Medulla oblongata (tissue), 1 donor: ENCODE measurements at regions not wholly inside any gene's neighbourhood (a gene's known extent, or its start where the extent isn't known, plus 50 kb on each side); places are given as distances from the start of the nearest gene placed in this dataset.
"Not testable (repeated sequence)": the region's sequence is repeated elsewhere in the genome, so short reads cannot be mapped to it uniquely, and the experiment has no call there.

ENCODE experiments used
- DNase-seq: peaks from one replicate; pipeline ENCODE4 v3.0.0-alpha.2; 2015; ENCODE audit errors: extremely low spot score

DNA sequence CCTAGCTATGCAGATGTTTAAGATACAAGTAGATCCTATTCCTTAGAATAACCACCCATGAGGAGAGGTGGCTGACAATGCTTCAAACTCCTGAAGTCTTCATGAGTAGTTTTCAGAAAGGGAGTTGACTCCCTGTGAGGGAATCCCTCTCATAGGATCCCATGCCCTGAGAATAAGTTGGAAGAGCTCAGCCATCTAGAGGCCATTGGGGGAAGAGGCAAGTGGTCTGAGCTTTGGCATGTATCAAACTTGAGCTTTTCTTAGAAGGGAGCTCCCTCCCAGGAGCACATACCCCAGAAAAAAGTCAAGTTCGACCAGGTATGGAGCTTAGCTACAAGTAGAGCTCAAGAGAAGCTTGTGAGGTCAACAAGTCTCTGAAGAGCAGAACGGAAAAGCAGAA, 165.7 kb upstream of the RBM19 start:
- no peak for DNase-seq

DNA sequence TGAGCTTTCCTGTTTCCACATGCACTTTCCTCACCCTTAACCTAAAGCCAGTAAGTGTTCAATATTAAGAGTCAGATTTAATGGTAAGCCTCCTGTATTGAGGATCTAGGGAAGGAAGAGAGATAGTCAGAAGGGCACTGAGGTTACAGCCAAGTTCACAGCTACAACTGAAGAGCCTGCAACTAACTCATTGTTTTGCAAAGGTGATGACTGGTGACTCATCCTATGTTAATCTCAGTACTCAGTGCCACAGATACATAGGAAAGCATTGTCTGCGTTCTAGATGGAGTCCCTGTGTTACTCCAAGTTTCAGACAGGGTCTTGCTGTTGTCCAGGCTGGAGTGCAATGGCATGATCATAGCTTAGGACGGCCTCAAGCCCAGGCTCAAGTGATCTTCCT, 157.0 kb upstream of the RBM19 start:
- DNase-seq = no peak

DNA sequence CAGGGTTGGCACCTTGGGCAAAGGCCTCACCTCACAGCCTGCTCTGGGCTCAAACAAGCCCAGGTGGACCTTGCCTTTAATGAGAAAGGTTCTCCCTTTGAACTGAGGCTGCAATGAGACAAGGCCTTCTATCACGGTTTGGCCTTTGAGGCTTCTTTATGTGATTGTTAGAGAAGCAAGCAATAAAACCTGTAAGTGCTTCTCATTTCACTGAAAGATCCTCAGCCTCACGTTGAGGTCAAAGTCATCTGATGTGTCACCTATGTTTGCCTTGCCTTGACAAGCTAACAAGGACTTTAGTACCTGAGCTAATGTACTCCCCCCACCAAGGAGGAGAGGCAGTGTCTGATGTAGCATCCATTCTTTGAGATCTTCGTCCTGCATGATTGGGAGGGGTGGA, 155.9 kb upstream of the RBM19 start:
- DNase-seq = no peak

DNA sequence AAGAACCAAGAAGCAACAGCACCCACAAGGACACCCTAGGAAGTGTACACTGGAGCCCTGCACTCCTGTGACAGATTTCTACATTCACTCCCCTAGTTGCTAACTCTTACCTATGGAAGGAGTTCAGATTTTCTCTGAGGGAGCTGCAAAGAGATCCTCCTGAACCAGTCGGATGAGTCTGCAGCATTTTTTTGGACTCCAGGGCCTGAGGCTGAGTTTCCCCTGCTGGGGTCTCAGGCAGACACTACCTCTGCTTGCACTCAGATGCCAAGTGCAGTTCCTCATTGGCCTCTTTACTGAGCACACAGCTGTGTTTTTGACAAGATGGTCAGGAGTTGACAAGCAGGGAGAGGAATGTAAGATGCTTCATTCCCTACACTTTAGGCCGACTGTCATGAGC, 153.2 kb upstream of the RBM19 start:
- DNase-seq = no peak

DNA sequence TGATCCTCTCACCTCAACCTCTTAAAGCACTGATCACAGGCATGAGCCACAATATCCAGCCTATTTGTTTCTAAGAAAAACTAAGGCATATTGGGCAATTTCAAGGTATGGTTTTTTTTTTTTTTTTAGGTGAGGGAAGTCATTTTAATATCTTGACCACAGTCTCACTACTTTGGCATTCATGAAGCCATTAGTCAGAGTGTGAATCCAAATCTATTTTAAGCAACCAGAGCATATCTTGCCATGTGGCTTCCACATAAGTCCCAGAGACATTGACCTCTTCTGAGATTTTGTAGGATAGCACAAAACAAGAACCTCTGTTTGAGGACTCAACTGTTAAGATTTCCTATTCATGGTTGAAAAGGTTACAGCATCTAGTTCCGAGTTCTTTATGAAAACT, 130.3 kb upstream of the RBM19 start:
- DNase-seq = no peak

DNA sequence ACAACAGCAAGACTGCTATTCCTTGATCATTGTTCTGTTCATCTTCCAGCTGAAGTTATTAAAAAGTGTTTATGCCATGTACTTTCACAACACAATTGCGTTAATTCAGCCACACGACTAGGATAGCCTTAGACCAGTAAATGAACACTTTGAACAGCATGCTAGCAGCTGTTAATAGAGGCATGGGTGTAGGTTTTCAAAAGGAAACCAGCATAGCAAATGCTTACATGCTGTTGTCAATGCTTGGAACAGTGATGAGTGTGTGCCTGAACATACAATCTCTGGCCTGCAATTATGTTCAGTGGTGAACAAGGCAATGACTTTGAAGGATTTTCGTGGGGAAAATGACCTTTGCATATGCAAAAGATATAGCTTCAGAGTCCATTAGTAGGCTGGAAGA, 127.4 kb upstream of the RBM19 start:
- DNase-seq = no peak

DNA sequence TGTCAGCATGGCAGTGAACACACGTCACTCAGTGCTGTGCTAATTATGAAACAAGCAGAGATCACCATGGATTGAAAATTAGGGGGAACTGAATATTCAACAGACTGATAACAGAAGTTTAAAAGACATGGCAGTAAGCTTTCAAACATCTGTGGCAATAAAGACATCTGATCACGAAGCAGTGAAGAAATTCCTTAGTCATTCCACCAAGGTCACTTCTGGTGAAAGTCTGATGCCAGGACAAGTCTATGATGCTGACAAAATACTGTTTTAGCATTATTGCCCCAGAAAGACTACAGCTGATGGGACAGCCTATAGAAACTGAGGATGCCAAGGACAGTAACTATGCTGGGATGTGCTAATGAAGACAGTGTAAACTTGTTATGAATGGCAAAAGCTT, 126.9 kb upstream of the RBM19 start:
- DNase-seq = no peak

DNA sequence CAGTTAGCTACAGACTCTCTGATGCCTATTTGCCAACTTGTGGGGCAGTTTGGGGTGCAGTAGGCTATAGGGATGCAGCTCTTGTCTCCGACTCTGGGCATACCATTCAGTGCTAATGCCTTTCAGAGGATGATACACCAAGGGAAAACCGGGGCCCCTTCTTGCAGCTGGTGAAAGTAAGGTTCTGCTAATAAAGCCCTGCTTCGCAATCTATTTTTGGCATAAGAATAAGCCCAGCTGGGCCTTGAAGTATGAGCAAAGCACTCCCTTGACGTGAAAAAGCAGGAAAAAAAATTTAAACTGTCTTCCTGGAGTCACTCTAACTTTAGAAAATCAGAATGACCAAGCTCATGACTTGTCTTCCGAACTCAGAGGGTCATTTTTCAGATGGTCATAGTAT, 124.1 kb upstream of the RBM19 start:
- no peak for DNase-seq

DNA sequence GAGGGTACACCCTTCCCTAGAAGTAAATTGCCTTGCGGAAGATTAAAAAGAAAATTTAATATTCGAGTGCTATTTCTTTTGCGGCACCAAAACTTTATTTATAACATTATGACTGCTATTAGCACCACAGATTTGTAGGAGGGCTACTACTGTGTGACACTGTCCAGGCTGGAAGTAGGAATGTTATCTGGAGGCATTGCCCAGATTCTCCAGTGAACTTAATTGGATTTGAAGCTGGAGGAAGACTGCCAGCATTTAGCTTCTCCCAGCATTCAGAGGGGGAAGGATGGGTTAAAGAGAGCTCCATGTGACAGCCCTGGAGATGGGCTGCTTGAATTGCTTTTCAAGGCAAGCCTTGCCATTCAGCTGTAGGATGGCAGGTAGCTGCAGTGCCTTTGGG, 107.0 kb upstream of the RBM19 start:
- DNase-seq = no peak

DNA sequence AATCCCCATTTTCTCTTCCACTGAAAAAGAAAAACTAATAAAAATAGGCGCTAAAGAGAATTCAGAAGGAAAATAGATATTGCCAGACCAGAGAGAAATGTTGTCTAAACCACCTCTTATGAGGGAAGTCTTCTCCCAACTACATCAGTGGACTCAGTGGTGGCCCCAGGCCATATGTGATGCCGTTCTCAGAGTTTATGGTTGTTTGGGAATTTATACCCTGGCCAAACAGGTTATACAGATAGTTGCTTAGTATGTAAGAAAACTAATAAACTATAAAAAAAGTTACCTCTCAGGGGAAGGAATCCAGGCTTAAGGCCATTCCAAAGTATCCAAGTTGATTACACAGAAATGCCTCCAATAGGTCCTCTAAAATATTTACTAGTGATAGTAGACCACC, 103.4 kb upstream of the RBM19 start:
- no peak for DNase-seq

DNA sequence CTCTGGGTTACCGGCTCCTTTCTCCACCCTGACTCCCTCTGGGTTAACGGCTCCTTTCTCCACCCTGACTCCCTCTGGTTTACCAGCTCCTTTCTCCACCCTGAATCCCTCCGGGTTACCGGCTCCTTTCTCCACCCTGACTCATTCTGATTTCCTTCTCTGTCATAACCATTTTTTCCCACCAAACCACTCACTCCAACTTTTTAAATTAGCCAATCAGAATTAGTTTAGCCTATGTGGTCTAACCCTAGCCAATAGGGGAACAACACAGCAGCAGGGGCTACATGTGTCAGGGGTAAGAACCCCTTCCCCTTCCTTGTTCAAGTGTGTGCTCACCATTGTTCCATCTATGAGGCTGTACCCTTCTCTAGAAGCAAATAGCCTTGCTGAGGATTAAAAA, 98.4 kb upstream of the RBM19 start:
- no peak for DNase-seq

DNA sequence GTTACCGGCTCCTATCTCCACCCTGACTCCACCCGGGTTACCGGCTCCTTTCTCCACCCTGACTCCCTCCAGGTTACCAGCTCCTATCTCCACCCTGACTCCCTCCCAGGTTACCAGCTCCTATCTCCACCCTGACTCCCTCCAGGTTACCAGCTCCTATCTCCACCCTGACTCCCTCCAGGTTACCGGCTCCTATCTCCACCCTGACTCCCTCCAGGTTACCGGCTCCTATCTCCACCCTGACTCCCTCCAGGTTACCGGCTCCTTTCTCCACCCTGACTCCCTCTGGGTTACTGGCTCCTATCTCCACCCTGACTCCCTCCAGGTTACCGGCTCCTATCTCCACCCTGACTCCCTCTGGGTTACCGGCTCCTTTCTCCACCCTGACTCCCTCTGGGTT, 97.9 kb upstream of the RBM19 start:
- DNase-seq = not testable (repeated sequence)

DNA sequence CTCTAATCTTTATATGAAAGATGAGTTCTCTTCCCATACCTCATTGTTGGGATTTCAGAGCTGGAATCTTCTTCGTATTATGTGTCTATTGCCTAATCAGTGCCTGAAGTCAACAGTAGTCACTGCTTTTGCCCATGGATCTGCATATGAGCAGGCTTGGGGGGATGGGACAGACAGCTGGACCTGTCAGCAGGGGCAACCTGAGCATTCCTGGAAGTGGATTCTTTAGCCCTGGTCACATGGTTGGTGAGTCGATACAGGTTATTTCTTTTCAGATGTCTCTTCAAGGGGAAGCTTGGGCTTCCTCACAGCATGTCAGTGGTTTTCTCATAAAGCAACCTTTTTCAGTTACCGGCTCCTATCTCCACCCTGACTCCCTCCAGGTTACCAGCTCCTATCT, 97.3 kb upstream of the RBM19 start:
- DNase-seq = no peak

DNA sequence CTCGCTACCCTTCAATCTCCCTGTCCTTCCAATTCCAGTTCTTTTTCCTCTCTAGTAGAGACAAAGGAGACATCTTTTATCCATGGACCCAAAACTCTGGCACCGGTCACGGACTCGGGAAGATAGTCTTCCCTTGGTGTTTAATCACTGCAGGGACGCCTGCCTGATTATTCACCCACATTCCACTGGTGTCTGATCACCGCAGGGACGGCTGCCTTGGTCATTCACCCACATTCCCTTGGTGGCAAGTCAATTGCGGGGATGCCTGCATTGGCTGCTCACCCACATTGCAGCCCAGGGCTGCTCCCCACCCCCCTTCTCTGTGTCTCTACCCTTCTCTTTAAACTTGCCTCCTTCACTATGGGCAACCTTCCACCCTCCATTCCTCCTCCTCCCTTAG, 90.2 kb upstream of the RBM19 start:
- DNase-seq = not testable (repeated sequence)

DNA sequence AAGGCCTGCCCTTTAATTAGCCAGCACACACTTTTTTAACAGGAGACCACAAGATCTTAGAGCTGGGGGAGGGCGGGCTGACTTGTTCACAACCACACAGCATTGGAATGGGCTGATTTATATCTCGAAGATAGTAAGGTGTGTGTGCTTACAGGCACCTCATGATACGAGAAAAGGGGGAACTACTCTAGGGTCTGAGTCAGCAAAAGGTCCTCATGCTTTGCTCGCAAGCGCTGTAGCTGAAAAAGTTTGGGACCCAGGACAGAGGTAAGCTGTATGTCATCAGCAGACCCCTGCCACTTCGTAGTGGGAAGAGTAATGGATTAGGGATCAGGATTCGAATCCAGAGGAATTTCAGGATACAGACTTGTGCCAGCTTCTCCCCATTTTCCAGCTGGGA, 88.9 kb upstream of the RBM19 start:
- no peak for DNase-seq

DNA sequence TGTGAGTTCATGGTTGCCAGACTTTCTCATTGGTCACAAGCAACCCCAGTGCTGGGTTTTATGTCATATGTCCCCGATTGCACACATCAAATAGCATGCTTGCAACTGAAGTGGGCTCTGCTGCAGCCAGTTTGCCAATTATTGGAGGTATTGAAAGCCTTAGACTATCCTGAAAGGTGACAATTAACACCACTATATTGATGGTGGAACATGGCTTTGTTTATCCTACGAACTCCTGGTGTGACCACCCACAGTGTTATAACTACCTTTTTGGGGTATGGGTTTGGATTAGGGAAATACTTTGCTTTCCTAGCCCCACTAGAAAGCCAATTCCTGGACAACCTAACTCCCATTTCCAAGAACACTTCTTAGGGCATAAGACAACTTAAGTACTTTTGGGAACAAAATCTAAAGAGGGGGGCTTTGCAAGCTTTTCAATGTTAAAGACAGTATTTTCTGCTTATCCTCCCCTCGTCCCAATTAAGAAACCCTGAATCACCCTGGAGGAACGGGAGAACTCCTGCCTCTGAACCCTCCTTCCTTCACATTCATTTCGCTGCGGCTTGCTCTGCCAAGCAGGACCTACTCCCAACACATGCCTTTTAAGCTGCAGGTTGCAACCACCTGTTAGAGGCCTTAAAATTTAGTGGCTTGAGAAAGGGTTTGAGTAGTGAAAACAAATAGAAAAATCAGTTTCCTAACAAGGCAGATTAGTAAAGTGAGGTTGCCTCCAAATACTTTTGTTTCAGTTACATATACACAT, 80.3 kb upstream of the RBM19 start:
- no peak for DNase-seq

DNA sequence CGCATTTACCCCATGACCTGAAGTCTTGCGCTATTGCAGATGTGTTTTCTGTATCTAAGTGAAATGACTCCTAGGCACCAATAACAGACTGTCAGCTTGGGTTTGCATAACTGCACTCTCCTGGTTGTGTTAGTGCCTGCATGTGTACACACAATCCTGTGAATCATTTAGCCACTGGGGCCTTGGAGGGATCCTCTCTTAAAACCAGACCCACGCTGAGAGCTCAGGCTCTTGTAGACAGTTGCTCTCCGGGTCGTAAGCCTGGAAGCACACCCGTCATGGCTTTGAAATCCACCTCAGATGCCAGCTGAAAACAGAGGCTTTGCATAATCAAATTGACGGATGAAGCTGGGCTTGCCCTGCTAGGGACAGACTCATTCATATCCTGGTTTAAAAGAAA, 79.2 kb upstream of the RBM19 start:
- DNase-seq = no peak

DNA sequence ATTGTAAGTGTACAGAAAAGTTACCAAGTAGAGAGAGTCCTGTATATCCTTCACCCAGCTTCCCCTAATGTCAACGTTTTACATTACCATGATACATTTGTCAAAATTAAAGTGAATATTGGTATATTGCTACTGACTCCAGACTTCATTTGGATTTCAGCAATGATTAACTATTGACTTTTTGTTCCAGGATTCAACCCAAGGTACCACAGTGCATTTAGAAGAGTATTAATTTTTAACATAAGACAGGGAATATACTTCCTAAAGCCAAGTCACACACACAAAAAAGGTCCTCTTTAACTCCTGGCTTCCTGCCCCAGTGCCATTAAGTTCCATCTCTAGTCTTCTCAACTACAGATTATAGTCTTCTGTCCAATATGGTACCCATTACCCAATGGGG, 75.5 kb upstream of the RBM19 start:
- DNase-seq = no peak

DNA sequence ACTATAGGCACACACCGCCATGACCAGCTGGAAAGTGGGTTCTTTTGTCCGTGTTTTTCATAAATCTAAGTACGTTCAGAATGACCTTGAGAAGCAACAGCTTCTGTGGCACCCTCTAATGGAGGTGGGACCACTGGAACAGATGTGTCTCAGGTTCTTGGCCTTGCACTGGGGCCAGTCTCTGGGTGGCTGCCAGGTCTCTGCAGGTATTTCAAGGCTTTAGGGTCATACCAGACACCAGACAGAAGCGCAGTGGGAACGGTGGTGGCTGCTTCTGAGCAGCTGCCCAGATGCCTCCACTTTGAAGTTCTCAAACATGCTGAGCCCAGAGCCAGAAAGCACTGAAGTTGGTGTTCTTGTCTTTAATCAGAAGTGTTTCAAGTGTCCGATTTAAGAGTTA, 75.0 kb upstream of the RBM19 start:
- no peak for DNase-seq

DNA sequence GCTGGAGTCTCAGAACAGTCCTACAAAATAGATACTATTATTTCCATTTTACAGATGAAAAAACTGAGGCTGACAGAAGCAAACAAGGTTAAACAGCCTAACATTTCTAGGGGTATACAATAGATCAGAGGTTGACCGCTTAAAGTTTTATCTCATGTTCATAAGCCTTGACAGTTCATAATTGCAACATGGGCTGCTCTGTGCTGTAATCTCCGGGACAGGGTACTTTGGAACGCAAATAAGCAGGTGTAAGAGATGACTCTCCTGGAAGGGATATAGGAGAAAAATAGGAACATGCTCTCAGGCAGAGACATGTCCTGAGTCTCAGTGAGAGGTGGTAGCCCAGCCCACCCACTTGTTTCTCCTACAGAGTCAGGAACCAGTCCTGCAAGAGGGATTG, 72.8 kb upstream of the RBM19 start:
- no peak for DNase-seq

DNA sequence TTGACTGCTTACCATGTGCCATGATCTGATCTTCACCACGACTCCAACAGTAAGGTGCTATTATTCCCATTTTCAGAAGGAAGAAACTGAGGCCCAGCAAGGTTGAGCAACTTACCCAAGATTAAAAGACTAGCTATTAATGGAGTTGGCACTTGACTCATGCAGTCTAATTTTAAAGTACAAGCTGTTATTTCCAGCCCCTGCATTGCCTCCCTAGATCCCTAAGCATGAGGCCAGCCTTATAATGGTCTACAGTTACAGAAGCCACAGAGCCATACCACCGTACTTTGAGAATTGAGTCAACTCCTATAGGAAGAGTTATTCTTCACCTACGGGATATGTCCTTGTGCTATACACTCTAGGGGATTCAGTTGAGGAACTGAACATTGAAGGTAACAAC, 66.7 kb upstream of the RBM19 start:
- no peak for DNase-seq

DNA sequence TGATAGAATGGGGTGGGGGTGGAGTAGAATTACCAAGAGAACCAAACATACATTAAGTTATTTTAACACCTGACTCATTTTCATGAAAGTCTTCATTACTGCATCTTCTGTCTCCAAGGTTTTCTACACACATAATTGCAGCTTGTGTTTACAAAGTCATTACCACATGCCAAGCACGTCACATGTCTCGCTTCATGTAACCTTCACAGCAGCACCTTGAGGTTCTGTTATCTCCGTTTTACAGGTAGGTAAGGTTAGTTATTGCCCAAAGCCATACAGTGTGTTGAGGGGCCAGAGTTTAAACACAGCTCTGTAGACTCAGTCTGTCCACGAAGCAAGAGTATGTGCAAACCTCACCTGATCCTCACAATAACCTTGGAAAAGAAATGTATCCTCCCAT, 64.3 kb upstream of the RBM19 start:
- no peak for DNase-seq

DNA sequence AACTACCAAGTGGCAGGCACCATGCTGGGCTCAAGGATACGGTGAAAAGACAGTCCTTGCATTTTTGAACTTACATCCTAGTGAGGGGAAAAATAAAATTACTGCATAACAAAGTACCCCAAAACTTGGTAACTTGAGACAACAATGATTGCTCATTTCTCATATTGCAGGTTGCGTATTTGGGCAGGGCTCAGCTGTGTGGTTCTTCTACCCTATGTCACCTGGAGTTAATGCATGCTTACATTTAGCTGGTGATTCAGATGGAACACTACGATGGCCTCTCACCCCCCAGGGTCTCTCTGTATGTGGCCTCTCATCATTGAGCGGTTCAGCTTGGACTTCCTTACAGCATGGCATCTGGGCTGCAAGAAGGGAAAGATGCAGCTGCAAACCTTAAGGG, 60.7 kb upstream of the RBM19 start:
- DNase-seq = no peak

DNA sequence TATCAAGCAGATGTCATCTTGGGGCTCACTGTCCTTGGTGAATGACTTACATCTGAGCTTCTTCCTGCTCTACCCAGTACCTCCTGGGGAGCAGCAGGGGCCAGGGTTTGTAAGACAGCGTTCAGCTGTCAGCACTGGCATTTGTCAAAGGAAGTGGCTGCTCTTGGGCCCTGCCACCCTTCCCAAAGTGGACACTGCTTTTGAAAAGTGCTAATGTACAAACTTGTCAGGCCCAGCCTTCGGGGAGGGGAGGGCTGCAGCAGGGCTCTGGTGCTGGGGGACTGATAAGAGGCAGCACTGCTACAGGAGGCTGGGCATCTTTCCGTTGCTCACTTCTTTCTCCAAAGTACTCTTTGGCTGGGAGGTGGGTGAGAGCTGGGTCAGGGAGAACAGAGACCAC, 59.8 kb upstream of the RBM19 start:
- no peak for DNase-seq
